GM23248 (cell line): ENCODE measurements at regions not wholly inside any gene's neighbourhood (a gene's known extent, or its start where the extent isn't known, plus 50 kb on each side); places are given as distances from the start of the nearest gene placed in this dataset.

Experiments
- EZH2 ChIP-seq: fragments of 200-600 bp; sonication (generic); IDR thresholded peaks from 2 replicates; pipeline ENCODE4 v1.6.1; 2018; ENCODE audit warnings: antibody characterized with exemption, mild to moderate bottlenecking; ENCODE audit not compliant: insufficient read depth, poor library complexity, severe bottlenecking
- EZH2phosphoT487 ChIP-seq: fragments of 200-600 bp; sonication (generic); IDR thresholded peaks from 2 replicates; pipeline ENCODE4 v1.6.1; 2018; ENCODE audit warnings: antibody characterized with exemption, moderate library complexity, mild to moderate bottlenecking, low read depth; ENCODE audit not compliant: insufficient read depth

GRCh38 chr6:103269581-103269980 is 1590.1 kb downstream of the HACE1 start:
- TF ChIP-seq EZH2 = no peak
- no peak for TF ChIP-seq EZH2phosphoT487
